Endodermal cell (in vitro differentiated cells): ENCODE measurements at regions not wholly inside any gene's neighbourhood (a gene's known extent, or its start where the extent isn't known, plus 50 kb on each side); places are given as distances from the start of the nearest gene placed in this dataset.

Experiments
- DNase-seq: peaks from one replicate; pipeline ENCODE4 v3.0.0-alpha.2; 2017
- H3K27ac ChIP-seq: 2 replicates; pipeline ENCODE4 v1.5.1; 2013; ENCODE audit warnings: mild to moderate bottlenecking, low read depth, low read length, moderate library complexity
- H3K27me3 ChIP-seq: 2 replicates; pipeline ENCODE4 v1.6.1; 2013; ENCODE audit warnings: mild to moderate bottlenecking, low read length, moderate library complexity; ENCODE audit not compliant: insufficient read depth, control insufficient read depth, poor library complexity, severe bottlenecking
- H3K36me3 ChIP-seq: 2 replicates; pipeline ENCODE4 v1.7.0; 2013; ENCODE audit warnings: mild to moderate bottlenecking, low read length, moderate library complexity; ENCODE audit not compliant: control insufficient read depth, insufficient read depth
- H3K4me1 ChIP-seq: one replicate; pipeline ENCODE4 v1.7.0; 2013; ENCODE audit warnings: low read length; ENCODE audit not compliant: control insufficient read depth, insufficient read depth
- H3K4me3 ChIP-seq: 2 replicates; pipeline ENCODE4 v1.5.1; 2013; ENCODE audit warnings: mild to moderate bottlenecking, low read length, moderate library complexity
- H3K9ac ChIP-seq: 2 replicates; pipeline ENCODE4 v1.6.1; 2013; ENCODE audit warnings: mild to moderate bottlenecking, low read length, moderate library complexity; ENCODE audit not compliant: poor library complexity, severe bottlenecking; ENCODE audit errors: extremely low read depth
- H3K9me3 ChIP-seq: 2 replicates; pipeline ENCODE4 v1.6.1; 2013; ENCODE audit warnings: mild to moderate bottlenecking, low read length, moderate library complexity; ENCODE audit not compliant: control insufficient read depth
- H3K27ac Mint-ChIP-seq: 2 replicates; pipeline ENCODE4 v1.8.0; 2020; ENCODE audit warnings: mixed read lengths
- H3K27me3 Mint-ChIP-seq: 2 replicates; pipeline ENCODE4 v1.8.0; 2021; ENCODE audit warnings: mild to moderate bottlenecking, mixed read lengths; ENCODE audit not compliant: insufficient read depth
- H3K36me3 Mint-ChIP-seq: 2 replicates; pipeline ENCODE4 v1.8.0; 2020; ENCODE audit warnings: low read depth, mixed read lengths
- H3K4me1 Mint-ChIP-seq: 2 replicates; pipeline ENCODE4 v1.8.0; 2020; ENCODE audit warnings: mixed read lengths
- H3K4me3 Mint-ChIP-seq: 2 replicates; pipeline ENCODE4 v1.8.0; 2020; ENCODE audit warnings: mild to moderate bottlenecking, moderate library complexity, mixed read lengths
- H3K9me3 Mint-ChIP-seq: 2 replicates; pipeline ENCODE4 v1.8.0; 2020; ENCODE audit warnings: mild to moderate bottlenecking, mixed read lengths
- WGBS, 2 experiments: methylation state at CpG; one replicate each; pipeline versions ENCODE4 v1.1.5 to v1.1.7; 2013; ENCODE audit warnings: missing lambda C conversion rate in 2 of 2, mixed read lengths in 1 of 2; ENCODE audit not compliant: insufficient coverage in 1 of 2, insufficient read length in 1 of 2; 5-methylcytosine and 5-hydroxymethylcytosine counted together
- TF ChIP-seq, protein P1 (sequence below): fragments of 200-600 bp; sonication (generic); conservative IDR thresholded peaks from 2 replicates; pipeline ENCODE4 v1.5.0; 2021; ENCODE audit warnings: antibody characterized with exemption, mild to moderate bottlenecking

GRCh38 chr4:134544303-134544770 lies 342.7 kb upstream of the PABPC4L start:
- H3K27ac ChIP-seq = no peak overlapping the region
- WGBS, 2 experiments = 93 to 94% methylated on average over 1 to 2 of the region's 2 CpGs
- H3K36me3 Mint-ChIP-seq = peaks cover 11% of the 10 kb centered on the region
- H3K27me3 Mint-ChIP-seq = no peaks in the 10 kb centered on the region
- H3K4me1 Mint-ChIP-seq = no peaks in the 10 kb centered on the region
- no peak overlapping the region for H3K4me3 Mint-ChIP-seq
- H3K4me3 ChIP-seq = no peak overlapping the region
- no peaks in the 10 kb centered on the region for H3K27me3 ChIP-seq
- H3K9ac ChIP-seq = no peak overlapping the region
- peaks cover 23% of the 10 kb centered on the region for H3K9me3 ChIP-seq
- no peak overlapping the region for H3K27ac Mint-ChIP-seq
- TF ChIP-seq, protein P1, sequence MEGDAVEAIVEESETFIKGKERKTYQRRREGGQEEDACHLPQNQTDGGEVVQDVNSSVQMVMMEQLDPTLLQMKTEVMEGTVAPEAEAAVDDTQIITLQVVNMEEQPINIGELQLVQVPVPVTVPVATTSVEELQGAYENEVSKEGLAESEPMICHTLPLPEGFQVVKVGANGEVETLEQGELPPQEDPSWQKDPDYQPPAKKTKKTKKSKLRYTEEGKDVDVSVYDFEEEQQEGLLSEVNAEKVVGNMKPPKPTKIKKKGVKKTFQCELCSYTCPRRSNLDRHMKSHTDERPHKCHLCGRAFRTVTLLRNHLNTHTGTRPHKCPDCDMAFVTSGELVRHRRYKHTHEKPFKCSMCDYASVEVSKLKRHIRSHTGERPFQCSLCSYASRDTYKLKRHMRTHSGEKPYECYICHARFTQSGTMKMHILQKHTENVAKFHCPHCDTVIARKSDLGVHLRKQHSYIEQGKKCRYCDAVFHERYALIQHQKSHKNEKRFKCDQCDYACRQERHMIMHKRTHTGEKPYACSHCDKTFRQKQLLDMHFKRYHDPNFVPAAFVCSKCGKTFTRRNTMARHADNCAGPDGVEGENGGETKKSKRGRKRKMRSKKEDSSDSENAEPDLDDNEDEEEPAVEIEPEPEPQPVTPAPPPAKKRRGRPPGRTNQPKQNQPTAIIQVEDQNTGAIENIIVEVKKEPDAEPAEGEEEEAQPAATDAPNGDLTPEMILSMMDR = no peak
- no peak for DNase-seq
- H3K9me3 Mint-ChIP-seq = peaks cover 29% of the 10 kb centered on the region
- no peaks in the 10 kb centered on the region for H3K36me3 ChIP-seq
- H3K4me1 ChIP-seq = no peaks in the 10 kb centered on the region

GRCh38 chr4:134540588-134540987 lies 339.0 kb upstream of the PABPC4L start:
- no peak overlapping the region for H3K27ac ChIP-seq
- 88 to 100% methylated on average over 1 to 2 of the region's 2 CpGs for WGBS, 2 experiments
- H3K4me3 Mint-ChIP-seq = no peak overlapping the region
- no peaks in the 10 kb centered on the region for H3K36me3 Mint-ChIP-seq
- H3K36me3 ChIP-seq = no peaks in the 10 kb centered on the region
- H3K4me1 Mint-ChIP-seq = no peaks in the 10 kb centered on the region
- H3K27me3 ChIP-seq = no peaks in the 10 kb centered on the region
- no peak overlapping the region for H3K27ac Mint-ChIP-seq
- no peaks in the 10 kb centered on the region for H3K9me3 Mint-ChIP-seq
- no peak for DNase-seq
- H3K9ac ChIP-seq = no peak overlapping the region
- H3K27me3 Mint-ChIP-seq = no peaks in the 10 kb centered on the region
- TF ChIP-seq, protein P1 = no peak
- H3K9me3 ChIP-seq = no peaks in the 10 kb centered on the region
- H3K4me1 ChIP-seq = no peaks in the 10 kb centered on the region
- H3K4me3 ChIP-seq = no peak overlapping the region

DNA sequence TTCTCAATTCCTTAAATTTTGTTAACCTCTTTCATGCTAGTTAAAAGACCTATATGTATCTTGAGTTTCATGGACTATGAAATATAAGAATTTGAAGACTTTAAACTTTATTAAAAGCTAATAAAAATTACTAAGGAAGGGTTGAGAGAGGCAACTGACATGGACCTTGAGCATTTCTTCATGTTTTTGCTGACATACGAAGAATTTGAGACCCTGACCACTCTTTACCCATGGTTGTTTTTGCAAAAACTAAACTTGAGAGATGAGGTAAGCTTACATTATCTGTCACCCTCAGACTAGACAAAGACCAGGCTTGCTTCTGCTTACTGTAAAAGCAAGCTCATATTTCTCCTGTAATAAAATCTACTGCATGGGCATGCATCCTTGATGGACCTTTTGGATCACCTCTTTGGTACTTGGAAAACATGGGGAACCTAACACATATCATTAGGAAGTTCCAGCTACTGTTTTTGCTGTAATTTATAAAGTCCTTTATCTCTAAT lies 338.2 kb upstream of the PABPC4L start:
- TF ChIP-seq, protein P1 = no peak
- H3K9me3 Mint-ChIP-seq = no peaks in the 10 kb centered on the region
- H3K4me3 Mint-ChIP-seq = no peak overlapping the region
- Histone ChIP-seq H3K36me3 (no peaks in the 10 kb centered on the region), H3K4me1 (no peaks in the 10 kb centered on the region), H3K27me3 (no peaks in the 10 kb centered on the region), H3K9me3 (no peaks in the 10 kb centered on the region), H3K9ac (no peak overlapping the region), H3K4me3 (no peak overlapping the region), H3K27ac (no peak overlapping the region)
- 91 to 100% methylated on average over 1 of the region's 1 CpG for WGBS, 2 experiments
- H3K36me3 Mint-ChIP-seq = no peaks in the 10 kb centered on the region
- H3K4me1 Mint-ChIP-seq = no peaks in the 10 kb centered on the region
- DNase-seq = no peak
- H3K27me3 Mint-ChIP-seq = no peaks in the 10 kb centered on the region
- H3K27ac Mint-ChIP-seq = no peak overlapping the region
